ENCODE measurements at regions not wholly inside any gene's neighbourhood (a gene's known extent, or its start where the extent isn't known, plus 50 kb on each side); places are given as distances from the start of the nearest gene placed in this dataset.

GRCh38 chr2:222146488-222146887 lies 152.3 kb downstream of the PAX3 start:
- no peak for DNase-seq

GRCh38 chr2:222142027-222142426 lies 156.8 kb downstream of the PAX3 start:
- no peak for DNase-seq

GRCh38 chr2:222136106-222136630 lies 162.6 kb downstream of the PAX3 start:
- no peak for DNase-seq

- DNase-seq, result no peak
These were observed 164.1 kb downstream of the PAX3 start for GRCh38 chr2:222134654-222135053.

GRCh38 chr2:222133897-222134296 lies 164.9 kb downstream of the PAX3 start:
- no peak for DNase-seq

GRCh38 chr2:222130855-222131254 lies 167.9 kb downstream of the PAX3 start:
- DNase-seq, result no peak

- DNase-seq, result no peak
These were observed 171.1 kb downstream of the PAX3 start for GRCh38 chr2:222127660-222128059.

GRCh38 chr2:222120933-222121332 lies 177.9 kb downstream of the PAX3 start:
- no peak for DNase-seq

- no peak for DNase-seq
These were observed 183.5 kb downstream of the PAX3 start for GRCh38 chr2:222115296-222115695.

- no peak for DNase-seq
These were observed 189.7 kb downstream of the PAX3 start for GRCh38 chr2:222108957-222109585.

- DNase-seq, result no peak
These were observed 190.3 kb downstream of the PAX3 start for GRCh38 chr2:222108497-222108896.

- DNase-seq, result no peak
These were observed 193.8 kb downstream of the PAX3 start for GRCh38 chr2:222105046-222105445.

GRCh38 chr2:222102575-222103349 lies 196.0 kb downstream of the PAX3 start:
- DNase-seq, result no peak

GRCh38 chr2:222100704-222101699 lies 197.8 kb downstream of the PAX3 start:
- no peak for DNase-seq

GRCh38 chr2:222088561-222088960 lies 210.2 kb downstream of the PAX3 start:
- no peak for DNase-seq

- no peak for DNase-seq
These were observed 210.8 kb downstream of the PAX3 start for GRCh38 chr2:222087998-222088397.

GRCh38 chr2:222082201-222082600 lies 216.6 kb downstream of the PAX3 start:
- no peak for DNase-seq

- DNase-seq, result no peak
These were observed 218.7 kb downstream of the PAX3 start for GRCh38 chr2:222080141-222080540.

GRCh38 chr2:222076973-222077690 lies 221.7 kb downstream of the PAX3 start:
- DNase-seq, result no peak

- DNase-seq, result no peak
These were observed 224.1 kb downstream of the PAX3 start for GRCh38 chr2:222074674-222075073.

GRCh38 chr2:222071911-222072310 lies 226.9 kb downstream of the PAX3 start:
- no peak for DNase-seq

GRCh38 chr2:222064286-222064685 lies 234.5 kb downstream of the PAX3 start:
- DNase-seq, result no peak

All from retina (tissue), 1 donor.